ENCODE measurements at regions not wholly inside any gene's neighbourhood (a gene's known extent, or its start where the extent isn't known, plus 50 kb on each side); places are given as distances from the start of the nearest gene placed in this dataset.

DNA sequence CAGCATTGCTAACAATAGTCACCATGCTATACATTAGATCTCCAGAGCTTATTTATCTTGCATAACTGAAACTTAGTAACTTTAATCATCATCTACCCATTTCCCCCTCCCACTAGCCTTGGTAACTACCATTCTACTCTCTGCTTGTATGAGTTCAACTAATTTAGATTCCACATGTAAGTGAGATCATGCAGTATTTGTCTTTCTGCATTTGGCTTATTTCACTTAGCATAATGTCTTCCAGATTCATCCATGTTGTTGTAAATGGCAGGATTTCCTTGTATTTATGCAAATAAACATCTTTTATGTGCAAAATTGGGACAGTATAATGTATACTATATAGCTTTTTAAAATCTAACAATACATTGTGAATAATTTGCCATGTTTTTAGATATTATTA is 66.0 kb upstream of the ZBED5 start:
- FAIRE-seq, result no peak

GRCh38 chr11:10922892-10923291 is 65.0 kb upstream of the ZBED5 start:
- FAIRE-seq, result no peak

GRCh38 chr11:10920875-10921274 is 63.0 kb upstream of the ZBED5 start:
- FAIRE-seq, result no peak

DNA sequence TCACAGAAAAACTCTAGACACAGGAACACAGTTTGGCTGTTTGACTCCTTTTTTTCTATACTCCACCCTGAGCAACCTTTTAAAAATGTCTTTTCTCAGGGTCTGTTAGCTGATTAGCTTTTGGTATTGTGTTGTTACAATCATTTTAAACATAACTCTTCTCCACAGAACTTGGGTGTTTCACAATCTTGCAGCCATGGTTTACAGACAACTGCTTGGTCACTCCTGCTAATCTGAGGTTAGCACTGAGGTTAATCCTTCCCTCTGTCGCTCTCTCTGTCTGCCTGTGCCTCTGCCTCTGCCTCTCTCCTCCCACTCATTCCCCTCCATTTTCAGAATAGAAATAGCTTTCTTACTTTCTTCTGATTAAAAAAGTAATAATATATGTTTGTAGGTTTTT is 62.4 kb upstream of the ZBED5 start:
- FAIRE-seq, result no peak

DNA sequence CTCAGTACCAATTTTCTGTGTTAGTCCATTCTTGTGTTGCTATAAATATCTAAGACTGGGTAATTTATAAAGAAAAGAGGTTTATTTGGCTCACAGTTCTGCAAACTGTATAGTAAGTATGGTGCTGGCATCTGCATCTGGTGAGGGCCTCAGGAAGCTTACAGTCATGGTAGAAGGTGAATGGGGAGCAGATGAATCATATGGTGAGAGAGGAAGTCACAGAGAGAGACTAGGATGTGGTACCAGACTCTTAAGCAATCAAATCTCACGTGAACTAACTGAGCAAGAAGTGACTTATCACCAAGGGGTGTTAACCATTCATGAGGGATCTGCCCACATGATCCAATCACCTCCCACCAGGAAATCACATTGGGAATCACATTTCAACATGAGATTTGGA is 60.8 kb upstream of the ZBED5 start:
- no peak for FAIRE-seq

DNA sequence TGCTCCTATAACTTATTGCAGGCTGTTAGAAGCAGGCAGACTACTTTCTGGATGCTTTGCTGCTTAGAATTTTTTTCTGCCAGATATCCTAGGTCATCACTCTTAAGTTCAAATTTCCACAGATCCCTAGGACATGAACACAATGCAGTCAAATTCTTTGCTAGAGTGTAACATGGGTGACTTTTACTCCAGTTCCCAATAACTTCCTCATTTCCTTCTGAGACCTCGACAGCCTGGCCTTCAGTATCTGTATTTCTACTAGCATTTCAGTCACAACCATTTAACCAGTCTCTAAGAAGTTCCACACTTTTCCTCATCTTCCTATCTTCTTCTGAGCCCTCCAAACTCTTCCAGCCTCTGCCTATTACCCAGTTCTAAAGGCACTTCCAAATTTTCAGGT is 60.4 kb upstream of the ZBED5 start:
- FAIRE-seq, result no peak

- FAIRE-seq, result no peak
These were observed 59.9 kb upstream of the ZBED5 start for GRCh38 chr11:10917802-10918201.

DNA sequence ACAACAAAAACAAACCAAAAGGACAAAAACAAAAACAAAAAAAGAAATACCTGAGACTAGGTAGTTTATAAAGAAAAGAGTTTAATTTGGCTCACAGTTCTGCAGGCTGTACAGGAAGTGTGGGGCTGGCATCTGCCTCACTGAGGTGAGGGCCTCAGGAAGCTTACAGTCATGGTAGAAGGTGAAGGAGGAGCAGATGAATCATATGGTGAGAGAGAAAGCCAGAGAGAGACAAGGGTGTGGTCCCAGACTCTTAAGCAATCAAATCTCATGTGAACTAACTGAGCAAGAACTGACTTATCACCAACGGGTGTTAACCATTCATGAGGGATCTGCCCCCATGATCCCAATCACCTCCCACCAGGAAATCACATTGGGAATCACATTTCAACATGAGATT is 58.8 kb upstream of the ZBED5 start:
- FAIRE-seq, result no peak

GRCh38 chr11:10914050-10914449 is 56.2 kb upstream of the ZBED5 start:
- no peak for FAIRE-seq

DNA sequence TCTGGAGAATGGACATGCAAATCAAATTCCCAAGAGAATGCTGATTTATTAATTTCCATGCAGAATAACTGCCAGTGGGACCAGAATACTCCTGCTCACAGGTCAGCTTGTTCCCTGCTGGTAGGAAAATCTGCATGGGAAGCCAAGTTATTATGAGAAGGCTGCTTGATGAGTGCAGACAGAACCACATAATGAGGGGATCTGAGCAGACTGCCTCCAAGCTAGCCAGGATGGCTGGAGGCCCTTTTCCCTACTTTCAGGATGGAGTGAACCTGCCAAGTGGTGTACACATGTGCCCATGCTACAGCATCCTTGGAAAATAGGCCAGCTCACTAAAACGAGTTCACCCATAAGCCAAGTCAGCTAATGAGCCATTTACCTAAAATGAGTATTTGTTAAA is 55.2 kb upstream of the ZBED5 start:
- no peak for FAIRE-seq

GRCh38 chr11:10911907-10912306 is 54.1 kb upstream of the ZBED5 start:
- no peak for FAIRE-seq

- FAIRE-seq, result no peak
These were observed 51.5 kb upstream of the ZBED5 start for GRCh38 chr11:10909141-10909883.

- no peak for FAIRE-seq
These were observed 50.5 kb upstream of the ZBED5 start for GRCh38 chr11:10908215-10908951.
